ENCODE measurements at regions not wholly inside any gene's neighbourhood (a gene's known extent, or its start where the extent isn't known, plus 50 kb on each side); places are given as distances from the start of the nearest gene placed in this dataset.

- Histone ChIP-seq H3K4me3 (replicated peaks in 1 of 4; ENCODE audit: control extremely low read depth in 1 of 4, insufficient read depth in 1 of 4, low read depth in 3 of 4, low read length in 4 of 4) (no peak overlapping the region), H4K20me1 (ENCODE audit: control insufficient read depth, extremely low read depth, insufficient read depth, low read length) (no peaks in the 10 kb centered on the region), H3K79me2 (ENCODE audit: control insufficient read depth, insufficient read depth, low read length) (no peaks in the 10 kb centered on the region), H3K36me3 (ENCODE audit: control insufficient read depth, insufficient read depth, low read length) (no peaks in the 10 kb centered on the region), H3K4me2 (ENCODE audit: extremely low read depth, insufficient read depth, low read length) (no peak overlapping the region), H3K27ac (ENCODE audit: insufficient read depth, low read length) (no peak overlapping the region), H3K9ac (ENCODE audit: insufficient read depth, low read length) (no peak overlapping the region), H3K27me3 (ENCODE audit: control insufficient read depth, insufficient read depth, low read length) (no peaks in the 10 kb centered on the region), H3K4me1 (ENCODE audit: control insufficient read depth, extremely low read depth, insufficient read depth, low read length) (no peaks in the 10 kb centered on the region), H3K9me3 (ENCODE audit: control insufficient read depth, insufficient read depth, low read depth, low read length) (no peaks in the 10 kb centered on the region), H2AFZ (ENCODE audit: low read length) (no peak overlapping the region)
- TF ChIP-seq EZH2 (IDR thresholded peaks at IDR 0.05; ENCODE audit: low read length, missing control alignments) (no peak), CTCF (conservative IDR thresholded peaks at IDR 0.05 in 1 of 2, IDR thresholded peaks at IDR 0.05 in 1 of 2; ENCODE audit: low read depth in 1 of 2, low read length in 2 of 2) (no peak)
- DNase-seq (ENCODE audit: low read depth in 2 of 2): no peak
These were observed 263.6 kb upstream of the AZI2 start for GRCh38 chr3:28612232-28612631.

GRCh38 chr3:28613511-28614106, 265.0 kb upstream of the AZI2 start:
- no peaks in the 10 kb centered on the region for H3K79me2 ChIP-seq (ENCODE audit: control insufficient read depth, insufficient read depth, low read length)
- no peak overlapping the region for H3K4me3 ChIP-seq (replicated peaks in 1 of 4; ENCODE audit: control extremely low read depth in 1 of 4, insufficient read depth in 1 of 4, low read depth in 3 of 4, low read length in 4 of 4)
- no peak overlapping the region for H3K4me2 ChIP-seq (ENCODE audit: extremely low read depth, insufficient read depth, low read length)

GRCh38 chr3:28615071-28615470, 266.4 kb upstream of the AZI2 start:
- H3K9me3 ChIP-seq (ENCODE audit: control insufficient read depth, insufficient read depth, low read depth, low read length): no peaks in the 10 kb centered on the region
- DNase-seq (ENCODE audit: low read depth in 2 of 2): no peak
- no peaks in the 10 kb centered on the region for H3K4me1 ChIP-seq (ENCODE audit: control insufficient read depth, extremely low read depth, insufficient read depth, low read length)
- no peak overlapping the region for H2AFZ ChIP-seq (ENCODE audit: low read length)
- no peaks in the 10 kb centered on the region for H4K20me1 ChIP-seq (ENCODE audit: control insufficient read depth, extremely low read depth, insufficient read depth, low read length)
- H3K79me2 ChIP-seq (ENCODE audit: control insufficient read depth, insufficient read depth, low read length): no peaks in the 10 kb centered on the region
- no peaks in the 10 kb centered on the region for H3K27me3 ChIP-seq (ENCODE audit: control insufficient read depth, insufficient read depth, low read length)
- H3K9ac ChIP-seq (ENCODE audit: insufficient read depth, low read length): no peak overlapping the region
- H3K4me3 ChIP-seq (replicated peaks in 1 of 4; ENCODE audit: control extremely low read depth in 1 of 4, insufficient read depth in 1 of 4, low read depth in 3 of 4, low read length in 4 of 4): no peak overlapping the region
- no peak for TF ChIP-seq CTCF (conservative IDR thresholded peaks at IDR 0.05 in 1 of 2, IDR thresholded peaks at IDR 0.05 in 1 of 2; ENCODE audit: low read depth in 1 of 2, low read length in 2 of 2)
- TF ChIP-seq EZH2 (IDR thresholded peaks at IDR 0.05; ENCODE audit: low read length, missing control alignments): no peak
- no peak overlapping the region for H3K4me2 ChIP-seq (ENCODE audit: extremely low read depth, insufficient read depth, low read length)
- H3K27ac ChIP-seq (ENCODE audit: insufficient read depth, low read length): no peak overlapping the region
- H3K36me3 ChIP-seq (ENCODE audit: control insufficient read depth, insufficient read depth, low read length): no peaks in the 10 kb centered on the region

More at GRCh38 chr3:28613511-28614106, 265.0 kb upstream of the AZI2 start:
- H3K9ac ChIP-seq (ENCODE audit: insufficient read depth, low read length): no peak overlapping the region
- no peaks in the 10 kb centered on the region for H3K36me3 ChIP-seq (ENCODE audit: control insufficient read depth, insufficient read depth, low read length)
- no peaks in the 10 kb centered on the region for H3K27me3 ChIP-seq (ENCODE audit: control insufficient read depth, insufficient read depth, low read length)
- no peak for DNase-seq (ENCODE audit: low read depth in 2 of 2)
- H2AFZ ChIP-seq (ENCODE audit: low read length): no peak overlapping the region
- H3K27ac ChIP-seq (ENCODE audit: insufficient read depth, low read length): no peak overlapping the region
- no peaks in the 10 kb centered on the region for H4K20me1 ChIP-seq (ENCODE audit: control insufficient read depth, extremely low read depth, insufficient read depth, low read length)
- H3K9me3 ChIP-seq (ENCODE audit: control insufficient read depth, insufficient read depth, low read depth, low read length): no peaks in the 10 kb centered on the region
- TF ChIP-seq CTCF (conservative IDR thresholded peaks at IDR 0.05 in 1 of 2, IDR thresholded peaks at IDR 0.05 in 1 of 2; ENCODE audit: low read depth in 1 of 2, low read length in 2 of 2) (no peak), EZH2 (IDR thresholded peaks at IDR 0.05; ENCODE audit: low read length, missing control alignments) (no peak)
- no peaks in the 10 kb centered on the region for H3K4me1 ChIP-seq (ENCODE audit: control insufficient read depth, extremely low read depth, insufficient read depth, low read length)

All from fibroblast of lung (primary cell).